ENCODE measurements at regions not wholly inside any gene's neighbourhood (a gene's known extent, or its start where the extent isn't known, plus 50 kb on each side); places are given as distances from the start of the nearest gene placed in this dataset.

- TF ChIP-seq POLR2A (IDR thresholded peaks at IDR 0.05; ENCODE audit: low read length): no peak
- TF ChIP-seq GATA1 (IDR thresholded peaks at IDR 0.05; ENCODE audit: low read depth, low read length): no peak
Observed at GRCh38 chr9:16336833-16337232, 533.6 kb downstream of the BNC2 start.
